GM12801 (cell line): ENCODE measurements at regions not wholly inside any gene's neighbourhood (a gene's known extent, or its start where the extent isn't known, plus 50 kb on each side); places are given as distances from the start of the nearest gene placed in this dataset.

Experiments used
- CTCF ChIP-seq: IDR thresholded peaks from one replicate; pipeline ENCODE4 v1.5.1; 2011; ENCODE audit warnings: control low read depth; ENCODE audit not compliant: insufficient read length; ENCODE audit errors: extremely low read depth

DNA sequence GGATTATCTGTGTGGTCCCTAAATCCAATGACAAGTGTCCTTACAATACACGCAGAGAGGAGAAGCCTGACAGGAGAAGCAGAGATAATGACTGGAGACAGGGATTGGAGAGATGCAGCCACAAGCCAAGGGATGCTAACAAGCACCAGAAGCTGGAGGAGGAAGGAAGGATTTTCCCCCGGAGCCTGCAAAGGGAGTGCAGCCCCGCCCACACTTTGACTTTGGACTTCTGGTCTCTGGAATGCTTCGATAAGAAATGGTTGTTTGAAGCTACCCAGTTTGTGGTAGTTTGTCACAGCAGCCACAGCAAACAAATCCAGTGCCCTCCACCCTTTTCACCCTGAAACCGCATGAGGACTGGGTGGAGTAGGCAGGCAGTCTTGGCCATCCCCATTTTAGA is 77.2 kb upstream of the BOD1 start:
- TF ChIP-seq CTCF = no peak

DNA sequence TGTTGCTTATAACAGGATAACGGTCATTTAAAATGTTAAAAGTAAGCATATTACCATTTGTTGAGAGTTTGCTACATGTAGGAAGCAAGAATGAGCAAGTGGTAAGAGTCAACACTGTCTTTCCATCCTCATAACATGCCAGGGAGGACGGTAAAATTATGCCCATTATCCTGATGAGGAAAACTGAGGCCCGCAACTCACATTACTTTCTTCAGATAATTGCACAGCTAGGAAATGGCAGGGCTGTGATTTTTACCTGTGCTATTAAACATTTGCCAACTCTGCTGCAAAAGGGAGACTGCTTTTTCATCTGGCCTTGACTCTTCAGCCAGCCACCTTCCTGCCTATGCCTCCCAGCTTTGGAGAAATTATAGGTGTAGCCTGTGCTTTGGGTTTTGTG is 79.8 kb upstream of the BOD1 start:
- TF ChIP-seq CTCF = no peak

DNA sequence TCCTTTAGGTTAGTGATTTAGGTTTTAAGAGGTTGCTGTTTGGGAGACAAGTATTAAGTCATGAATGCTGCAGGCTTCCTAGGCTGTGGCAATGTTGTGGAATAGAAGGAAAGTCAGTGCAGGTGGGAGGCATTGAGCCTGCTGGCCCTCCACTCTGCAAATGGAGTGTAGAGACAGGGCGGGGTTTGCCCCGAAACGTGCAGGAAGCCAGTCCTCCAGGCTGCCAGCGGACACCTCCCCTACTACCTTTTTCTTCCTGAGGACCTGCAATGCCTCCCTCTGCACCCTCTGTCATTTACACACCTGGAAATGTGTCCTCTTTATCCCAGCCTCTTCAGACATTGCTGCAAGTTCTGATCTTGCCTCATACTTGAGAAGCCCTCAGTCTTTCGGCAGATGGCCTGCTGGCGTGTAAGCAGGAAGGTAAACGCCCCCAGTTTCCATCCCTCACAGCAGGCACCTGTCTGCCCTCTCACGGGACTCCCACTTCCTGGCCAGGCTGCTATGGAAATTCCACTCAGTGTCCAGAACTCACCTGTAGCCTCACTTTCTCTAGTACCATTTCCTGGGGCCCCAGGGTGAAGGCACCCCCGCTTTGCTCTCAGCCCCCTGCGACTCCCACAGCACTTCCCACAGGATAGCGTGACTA is 81.6 kb upstream of the BOD1 start:
- TF ChIP-seq CTCF = no peak

DNA sequence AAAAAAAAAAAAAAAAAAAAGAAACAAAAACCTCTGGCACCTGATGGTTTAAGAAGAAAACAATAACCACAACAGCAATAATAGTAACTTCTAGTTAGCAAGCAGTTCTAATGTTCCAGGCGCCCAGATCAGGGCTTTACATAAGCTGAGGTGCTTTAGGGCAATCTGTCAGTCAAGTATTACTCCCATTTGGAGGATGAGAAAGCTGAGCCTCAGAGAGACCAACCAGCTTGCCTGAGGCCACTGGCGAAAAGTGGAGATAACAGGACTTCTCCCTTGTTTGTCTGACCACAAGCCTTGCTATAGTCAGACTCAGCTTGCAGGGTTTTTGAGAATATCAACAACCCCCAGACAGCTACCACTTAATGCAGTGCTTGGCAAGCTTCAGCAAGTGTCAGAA is 83.5 kb upstream of the BOD1 start:
- TF ChIP-seq CTCF = no peak

DNA sequence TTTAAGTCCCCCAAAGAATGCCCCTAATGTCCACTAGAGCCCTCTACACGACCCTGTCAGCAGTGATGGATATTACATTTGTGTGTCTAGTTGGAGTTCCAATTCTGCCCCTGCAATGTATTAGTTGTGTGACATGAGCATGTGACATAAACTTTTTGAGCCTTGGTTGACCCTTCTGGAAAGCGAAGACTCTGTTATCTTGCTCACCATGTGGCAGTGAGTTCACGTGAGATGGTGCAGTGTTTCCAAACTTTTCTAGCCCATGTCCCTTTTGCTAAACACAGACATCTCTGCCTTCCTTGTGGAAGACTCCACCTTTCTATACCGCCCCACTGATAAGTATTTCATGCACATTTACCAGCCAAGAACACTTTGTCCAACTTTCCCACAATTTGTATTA is 87.0 kb upstream of the BOD1 start:
- TF ChIP-seq CTCF = no peak

DNA sequence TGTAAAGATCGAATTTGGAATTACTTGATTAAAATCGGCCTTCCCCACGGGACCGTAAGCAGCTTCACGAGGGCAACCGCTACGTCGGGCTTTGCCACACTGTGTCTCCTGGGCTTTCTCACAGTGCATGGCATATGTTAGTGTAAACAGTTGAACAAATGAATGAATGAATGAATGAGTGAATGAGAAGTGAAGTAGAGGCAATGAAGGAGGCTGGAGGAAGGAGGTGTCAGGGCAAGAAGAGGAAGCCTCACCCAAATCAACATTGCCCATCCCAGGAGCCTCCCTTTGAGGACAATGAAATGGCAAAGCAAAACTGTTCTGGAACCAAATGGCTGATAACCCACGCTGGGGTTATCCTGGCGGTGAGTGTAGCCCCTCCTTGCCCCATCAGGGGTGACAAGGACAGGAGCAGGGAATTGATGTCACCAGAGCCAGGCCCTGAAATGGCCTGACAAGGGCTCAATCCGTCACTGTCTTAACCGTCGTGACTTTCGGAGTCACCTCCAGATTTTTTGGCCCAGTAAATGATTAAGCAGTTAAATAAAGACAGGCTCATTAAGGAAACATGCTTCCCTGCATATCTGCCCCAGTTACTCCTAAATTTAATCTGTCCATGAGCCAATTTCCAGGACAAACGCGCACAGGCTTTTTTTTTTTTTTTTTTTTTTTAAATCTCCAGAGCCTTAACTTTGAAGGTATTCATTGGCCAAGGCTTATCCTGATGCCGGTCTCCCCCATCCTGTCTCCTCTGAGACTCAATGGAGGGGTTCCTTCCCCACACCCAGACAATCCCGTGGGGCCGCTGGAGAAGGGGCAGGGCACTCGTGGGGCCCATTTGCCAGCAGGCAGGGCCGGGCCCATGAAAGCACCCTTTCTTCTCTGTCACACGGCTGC is 88.4 kb upstream of the BOD1 start:
- no peak for TF ChIP-seq CTCF

GRCh38 chr5:173705512-173706044 is 89.1 kb upstream of the BOD1 start:
- TF ChIP-seq CTCF = no peak
